HepG2 (cell line): ENCODE measurements at regions not wholly inside any gene's neighbourhood (a gene's known extent, or its start where the extent isn't known, plus 50 kb on each side); places are given as distances from the start of the nearest gene placed in this dataset.

Source experiments
- ATAC-seq: fragments of 200-7000 bp; cut with Tn5 transposase; 3 replicates; pipeline ENCODE4 v1.9.1; 2020; ENCODE audit warnings: mild to moderate bottlenecking, moderate library complexity
- BruUV-seq: library from RNA; stranded (reverse); fragments of 400-500 nt; replicated peaks from 2 replicates; lab custom pipeline; 2021; lab: Mats Ljungman, UMichigan
- CTCF ChIA-PET: fragments of 300-600 bp; formaldehyde crosslinking; extraction: SDS; loops from one replicate; lab custom pipeline; 2021; ENCODE audit warnings: low total read pairs, inconsistent platforms, low intra/inter-chr PET ratio; lab: Yijun Ruan, JAX
- POLR2A ChIA-PET: fragments of 350-600 bp; sonication (Branson Sonifier 250); formaldehyde crosslinking; loops from one replicate; lab custom pipeline; 2020; ENCODE audit warnings: antibody characterized with exemption, inconsistent platforms; lab: Yijun Ruan, JAX
- DNase-seq: peaks from one replicate; pipeline ENCODE4 v3.0.0-alpha.2; 2015; ENCODE audit warnings: low spot score
- FAIRE-seq: peaks from 3 replicates; lab custom pipeline; 2011; peaks lifted over from hg19 to GRCh38; lab: Jason Lieb, UNC
- H2AFZ ChIP-seq: one replicate; pipeline ENCODE4 v1.6.1; 2011; ENCODE audit warnings: low read length, inconsistent platforms
- H3K27ac ChIP-seq: fragments of 300-600 bp; 3 replicates; pipeline ENCODE4 v1.8.0; 2011; ENCODE audit warnings: mixed run types, mild to moderate bottlenecking, mixed read lengths, low read length, inconsistent platforms; ENCODE audit not compliant: insufficient read depth; ENCODE audit errors: extremely low read length
- H3K27me3 ChIP-seq, 2 experiments: fragments of 200-600 bp in 1 of 2; 2 replicates in 1 of 2; 3 replicates in 1 of 2; pipeline versions ENCODE4 v1.6.0 to v1.8.0; 2011; ENCODE audit warnings: low read length in 2 of 2, mild to moderate bottlenecking in 2 of 2, moderate library complexity in 2 of 2, inconsistent platforms in 1 of 2; ENCODE audit not compliant: insufficient read depth in 2 of 2, control insufficient read depth in 1 of 2
- H3K36me3 ChIP-seq, 2 experiments: fragments of 200-600 bp in 1 of 2; replicated peaks in 1 of 2; 2 replicates in 1 of 2; 3 replicates in 1 of 2; pipeline versions ENCODE4 v1.5.1 to v1.8.0; 2011; ENCODE audit warnings: low read length in 2 of 2, inconsistent platforms in 1 of 2; ENCODE audit not compliant: insufficient read depth in 2 of 2, control insufficient read depth in 1 of 2
- H3K4me1 ChIP-seq: 2 replicates; pipeline ENCODE4 v1.5.1; 2012; ENCODE audit warnings: low read length, inconsistent platforms; ENCODE audit not compliant: insufficient read depth
- H3K4me2 ChIP-seq: 2 replicates; pipeline ENCODE4 v1.6.0; 2011; ENCODE audit warnings: low read depth, low read length, inconsistent platforms
- H3K4me3 ChIP-seq, 3 experiments: fragments of 200-600 bp in 1 of 3; sonication (generic), shearing (Covaris generic) in 1 of 3; replicated peaks in 1 of 3; 2 replicates each; pipeline ENCODE4 v1.5.1; 2011 to 2016; ENCODE audit warnings: low read length in 3 of 3, inconsistent platforms in 2 of 3, low read depth in 2 of 3, mild to moderate bottlenecking in 2 of 3, control low read depth in 1 of 3, mixed read lengths in 1 of 3; ENCODE audit not compliant: insufficient read depth in 1 of 3
- H3K79me2 ChIP-seq: one replicate; pipeline ENCODE4 v1.6.1; 2011; ENCODE audit warnings: low read length, inconsistent platforms; ENCODE audit not compliant: insufficient read depth
- H3K9ac ChIP-seq: 2 replicates; pipeline ENCODE4 v1.6.0; 2011; ENCODE audit warnings: mild to moderate bottlenecking, low read depth, low read length, inconsistent platforms; ENCODE audit not compliant: insufficient read depth
- H3K9me3 ChIP-seq: 2 replicates; pipeline ENCODE4 v1.5.1; 2012; ENCODE audit warnings: mild to moderate bottlenecking, low read length
- H4K20me1 ChIP-seq: 2 replicates; pipeline ENCODE4 v1.6.0; 2011; ENCODE audit warnings: inconsistent platforms, mild to moderate bottlenecking, low read length, moderate library complexity; ENCODE audit not compliant: insufficient read depth
- CEBPB ChIP-seq: IDR thresholded peaks from 2 replicates; pipeline ENCODE4 v1.6.1; 2011; ENCODE audit warnings: low read depth, low read length, improper control_type of control experiment, borderline replicate concordance
- CERS6 ChIP-seq: sonication (generic); formaldehyde crosslinking; IDR thresholded peaks from 2 replicates; pipeline ENCODE4 v1.5.0; 2020; ENCODE audit warnings: missing genetic modification reagents
- GZF1 ChIP-seq: sonication (generic); formaldehyde crosslinking; IDR thresholded peaks from 2 replicates; pipeline ENCODE4 v1.5.1; 2020; ENCODE audit warnings: mild to moderate bottlenecking, missing genetic modification reagents
- HNRNPLL ChIP-seq: fragments of 200-400 bp; formaldehyde crosslinking; IDR thresholded peaks from 2 replicates; pipeline ENCODE4 v1.6.1; 2017; ENCODE audit warnings: mild to moderate bottlenecking, low read depth, low read length; ENCODE audit not compliant: poor library complexity, severe bottlenecking
- KLF15 ChIP-seq: sonication (generic); formaldehyde crosslinking; IDR thresholded peaks from 2 replicates; pipeline ENCODE4 v1.8.1; 2023; ENCODE audit warnings: borderline replicate concordance, mild to moderate bottlenecking, inconsistent platforms, missing genetic modification reagents, mixed read lengths
- SMC3 ChIP-seq: IDR thresholded peaks from 2 replicates; pipeline ENCODE4 v1.6.1; 2011; ENCODE audit warnings: low read length, improper control_type of control experiment
- SRF ChIP-seq: IDR thresholded peaks from 2 replicates; pipeline ENCODE4 v1.6.1; 2011; ENCODE audit warnings: mild to moderate bottlenecking, low read depth, low read length, moderate library complexity
- ZNF570 ChIP-seq: sonication (generic); formaldehyde crosslinking; IDR thresholded peaks from 2 replicates; pipeline ENCODE4 v1.4.0; 2020; ENCODE audit warnings: mild to moderate bottlenecking, missing genetic modification reagents, borderline replicate concordance
- ZNF580 ChIP-seq: IDR thresholded peaks from 2 replicates; pipeline ENCODE4 v1.6.1; 2016; ENCODE audit warnings: low read depth, borderline replicate concordance
- WGBS: methylation state at CpG from one replicate; pipeline ENCODE4 v1.1.6; 2017; ENCODE audit warnings: low lambda C conversion rate; 5-methylcytosine and 5-hydroxymethylcytosine counted together
- in situ Hi-C: cut with HindIII; loops from 2 replicates; pipeline ENCODE4 v1.10.0; 2017; ENCODE audit warnings: low pct_unique_long_range_greater_than_20kb; ENCODE audit not compliant: extremely low pct_ligation_motif_present
- intact Hi-C: fragments of 100-400 bp; cut with micrococcal nuclease; formaldehyde crosslinking; loops from one replicate; pipeline ENCODE4 v1.10.0; 2022; ENCODE audit not compliant: unreplicated experiment
- TF ChIP-seq, protein P1 (sequence below): sonication (generic); formaldehyde crosslinking; IDR thresholded peaks from 2 replicates; pipeline ENCODE4 v1.5.1; 2020; ENCODE audit warnings: mild to moderate bottlenecking, missing genetic modification reagents, moderate library complexity

- Histone ChIP-seq H3K9ac (no peak overlapping the region), H3K9me3 (peaks cover 19% of the 10 kb centered on the region), H3K27ac (no peak overlapping the region), H2AFZ (no peak overlapping the region), H3K27me3 (no peaks in the 10 kb centered on the region; a peak in 1 of 5 replicates), H3K4me2 (no peak overlapping the region), H3K4me3 (no peak overlapping the region)
- no peak for DNase-seq
- WGBS, result 47% methylated on average over 2 of the region's 2 CpGs
- CTCF ChIA-PET, result no interaction called here
- no peak for FAIRE-seq
- no peak for ATAC-seq
- in situ Hi-C loops, result no loop called here
- BruUV-seq, result no TSS peak
- TF ChIP-seq ZNF580 (CRISPR knock-in tag) (no peak), SRF (peak; percentile 81), ZNF570 (CRISPR knock-in tag) (no peak), CERS6 (CRISPR knock-in tag) (no peak), GZF1 (CRISPR knock-in tag) (no peak), CEBPB (peak; percentile 20; the same call in 1 of the 2 replicates), HNRNPLL (no peak), KLF15 (no peak), SMC3 (no peak)
- TF ChIP-seq, protein P1, sequence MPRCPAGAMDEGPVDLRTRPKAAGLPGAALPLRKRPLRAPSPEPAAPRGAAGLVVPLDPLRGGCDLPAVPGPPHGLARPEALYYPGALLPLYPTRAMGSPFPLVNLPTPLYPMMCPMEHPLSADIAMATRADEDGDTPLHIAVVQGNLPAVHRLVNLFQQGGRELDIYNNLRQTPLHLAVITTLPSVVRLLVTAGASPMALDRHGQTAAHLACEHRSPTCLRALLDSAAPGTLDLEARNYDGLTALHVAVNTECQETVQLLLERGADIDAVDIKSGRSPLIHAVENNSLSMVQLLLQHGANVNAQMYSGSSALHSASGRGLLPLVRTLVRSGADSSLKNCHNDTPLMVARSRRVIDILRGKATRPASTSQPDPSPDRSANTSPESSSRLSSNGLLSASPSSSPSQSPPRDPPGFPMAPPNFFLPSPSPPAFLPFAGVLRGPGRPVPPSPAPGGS (CRISPR knock-in tag), result no peak
- TF ChIP-seq, all 625 proteins: peak for 2
- no peaks in the 10 kb centered on the region for H4K20me1 ChIP-seq
- intact Hi-C loops, result no loop called here
- POLR2A ChIA-PET, result no interaction called here
- no peaks in the 10 kb centered on the region for H3K4me1 ChIP-seq
- H3K36me3 ChIP-seq, result no peaks in the 10 kb centered on the region
- H3K79me2 ChIP-seq, result no peaks in the 10 kb centered on the region
Measured at GRCh38 chr3:53416530-53416929, 69.2 kb upstream of the DCP1A start.
